Endothelial cell of umbilical vein (primary cell): ENCODE measurements at regions not wholly inside any gene's neighbourhood (a gene's known extent, or its start where the extent isn't known, plus 50 kb on each side); places are given as distances from the start of the nearest gene placed in this dataset.

Source experiments
- BruUV-seq: library from RNA; stranded (reverse); fragments of 400-500 nt; replicated peaks from 2 replicates; lab custom pipeline; 2021; lab: Mats Ljungman, UMichigan
- CTCF ChIA-PET: fragments of 300-600, 350-600 bp; sonication (Branson Sonifier 250); formaldehyde crosslinking; loops from one replicate; lab custom pipeline; 2021; ENCODE audit warnings: antibody characterized with exemption, inconsistent platforms; lab: Charles Lee
- POLR2A ChIA-PET: fragments of 300-600, 350-600 bp; sonication (Branson Sonifier 250); formaldehyde crosslinking; loops from one replicate; lab custom pipeline; 2021; ENCODE audit warnings: antibody characterized with exemption, inconsistent platforms; lab: Charles Lee
- DNase-seq: peaks from one replicate; pipeline ENCODE4 v3.0.0-alpha.2; 2011; ENCODE audit warnings: low read depth, low spot score
- FAIRE-seq: peaks from 2 replicates; lab custom pipeline; 2011; peaks lifted over from hg19 to GRCh38; lab: Jason Lieb, UNC
- H2AFZ ChIP-seq: 2 replicates; pipeline ENCODE4 v1.6.0; 2012; ENCODE audit warnings: low read depth, low read length, control low read depth, inconsistent platforms
- H3K27ac ChIP-seq: 2 replicates; pipeline ENCODE4 v1.5.1; 2011; ENCODE audit warnings: low read depth, mild to moderate bottlenecking, control low read depth, low read length, moderate library complexity; ENCODE audit not compliant: insufficient read depth
- H3K27me3 ChIP-seq, 2 experiments: 2 replicates each; pipeline versions ENCODE4 v1.6.0 to v1.6.1; 2011; ENCODE audit warnings: low read length in 2 of 2, mixed read lengths in 1 of 2; ENCODE audit not compliant: control insufficient read depth in 2 of 2, insufficient read depth in 2 of 2
- H3K36me3 ChIP-seq, 2 experiments: 2 replicates in 1 of 2; 3 replicates in 1 of 2; pipeline ENCODE4 v1.5.1; 2011; ENCODE audit warnings: low read length in 2 of 2, mild to moderate bottlenecking in 1 of 2, moderate library complexity in 1 of 2; ENCODE audit not compliant: control insufficient read depth in 2 of 2, insufficient read depth in 2 of 2; ENCODE audit errors: extremely low read depth in 1 of 2
- H3K4me1 ChIP-seq: 3 replicates; pipeline ENCODE4 v1.5.1; 2011; ENCODE audit warnings: mild to moderate bottlenecking, low read length; ENCODE audit not compliant: control insufficient read depth, insufficient read depth; ENCODE audit errors: extremely low read depth
- H3K4me2 ChIP-seq: 2 replicates; pipeline ENCODE4 v1.6.1; 2011; ENCODE audit warnings: low read length, control low read depth, mixed read lengths; ENCODE audit not compliant: insufficient read depth
- H3K4me3 ChIP-seq, 3 experiments: fragments of 200-600 bp in 1 of 3; sonication (generic), shearing (Covaris generic) in 1 of 3; replicated peaks in 1 of 3; 2 replicates each; pipeline ENCODE4 v1.5.1; 2011 to 2016; ENCODE audit warnings: control low read depth in 3 of 3, low read length in 3 of 3, mild to moderate bottlenecking in 2 of 3, inconsistent platforms in 1 of 3, low read depth in 1 of 3, moderate library complexity in 1 of 3; ENCODE audit not compliant: insufficient read depth in 1 of 3
- H3K79me2 ChIP-seq: 2 replicates; pipeline ENCODE4 v1.6.0; 2012; ENCODE audit warnings: low read length, inconsistent platforms; ENCODE audit not compliant: control insufficient read depth, insufficient read depth
- H3K9ac ChIP-seq: replicated peaks from 2 replicates; pipeline ENCODE3; 2011; ENCODE audit warnings: low read length, control low read depth; ENCODE audit not compliant: insufficient read depth; ENCODE audit errors: extremely low read depth
- H3K9me1 ChIP-seq: replicated peaks from 3 replicates; pipeline ENCODE4 v1.6.0; 2011; ENCODE audit warnings: mild to moderate bottlenecking, low read length; ENCODE audit not compliant: control insufficient read depth, insufficient read depth; ENCODE audit errors: extremely low read depth
- H3K9me3 ChIP-seq: replicated peaks from 2 replicates; pipeline ENCODE4 v1.5.1; 2012; ENCODE audit warnings: low read length, inconsistent platforms; ENCODE audit not compliant: control insufficient read depth, insufficient read depth
- H4K20me1 ChIP-seq: replicated peaks from 2 replicates; pipeline ENCODE3; 2011; ENCODE audit warnings: mild to moderate bottlenecking, low read length; ENCODE audit not compliant: control insufficient read depth, insufficient read depth; ENCODE audit errors: extremely low read depth
- CTCF ChIP-seq, 2 donors: IDR thresholded peaks; 1 replicate in 1 of 2; 2 replicates in 1 of 2; pipeline ENCODE4 v1.5.1; 2011; ENCODE audit warnings: low read length in 2 of 2, mild to moderate bottlenecking in 2 of 2, moderate library complexity in 2 of 2, control low read depth in 1 of 2, inconsistent platforms in 1 of 2, low read depth in 1 of 2; ENCODE audit not compliant: insufficient read depth in 1 of 2; ENCODE audit errors: extremely low read depth in 1 of 2
- EZH2 ChIP-seq: IDR thresholded peaks from 2 replicates; pipeline ENCODE4 v1.6.1; 2012; ENCODE audit warnings: borderline replicate concordance, low read depth, mild to moderate bottlenecking, moderate library complexity, low read length, inconsistent platforms; ENCODE audit not compliant: severe bottlenecking
- FOS ChIP-seq: IDR thresholded peaks from 2 replicates; pipeline ENCODE4 v1.6.1; 2011; ENCODE audit warnings: mild to moderate bottlenecking, low read length, moderate library complexity, borderline replicate concordance; ENCODE audit not compliant: insufficient read depth
- GATA2 ChIP-seq: IDR thresholded peaks from 2 replicates; pipeline ENCODE4 v1.7.0; 2011; ENCODE audit warnings: low read depth, mild to moderate bottlenecking, moderate library complexity, mixed read lengths, low read length; ENCODE audit not compliant: insufficient read length, insufficient read depth
- JUN ChIP-seq: IDR thresholded peaks from 2 replicates; pipeline ENCODE4 v1.6.1; 2011; ENCODE audit warnings: borderline replicate concordance, low read depth; ENCODE audit not compliant: insufficient read length, insufficient read depth
- MAX ChIP-seq: IDR thresholded peaks from 2 replicates; pipeline ENCODE4 v1.6.1; 2011; ENCODE audit not compliant: insufficient read depth, insufficient read length
- MYC ChIP-seq: IDR thresholded peaks from one replicate; pipeline ENCODE4 v1.6.1; 2011; ENCODE audit warnings: mild to moderate bottlenecking, low read depth, low read length
- POLR2A ChIP-seq: IDR thresholded peaks from 2 replicates; pipeline ENCODE4 v1.6.1; 2012; ENCODE audit warnings: low read depth, mild to moderate bottlenecking, control low read depth, low read length
- POLR2AphosphoS5 ChIP-seq: IDR thresholded peaks from 2 replicates; pipeline ENCODE4 v1.6.1; 2012; ENCODE audit warnings: low read depth, mild to moderate bottlenecking, control low read depth, low read length, moderate library complexity; ENCODE audit not compliant: insufficient read depth
- dilution Hi-C: fragments of 300-500 bp; cut with MboI; formaldehyde crosslinking; loops from one replicate; pipeline ENCODE4 v1.15.0; 2019; ENCODE audit warnings: low sequenced_read_pairs; ENCODE audit not compliant: extremely low pct_ligation_motif_present
- intact Hi-C: fragments of 100-400 bp; cut with micrococcal nuclease; formaldehyde crosslinking; loops from one replicate; pipeline ENCODE4 v1.10.0; 2022

- ChIA-PET POLR2A (no interaction called here), CTCF (interaction anchor here (1.6 kb wide), 1 partner anchor 39 kb away, joined by 3 read pairs; no protein-coding TSS in a partner anchor)
- Histone ChIP-seq H3K4me1 (no peaks in the 10 kb centered on the region), H3K9me1 (no peaks in the 10 kb centered on the region), H3K4me3 (no peak overlapping the region), H3K9me3 (no peaks in the 10 kb centered on the region), H4K20me1 (no peaks in the 10 kb centered on the region), H2AFZ (no peak overlapping the region), H3K27ac (no peak overlapping the region), H3K79me2 (no peaks in the 10 kb centered on the region), H3K4me2 (no peak overlapping the region), H3K9ac (no peak overlapping the region), H3K27me3 (peaks cover 0 to 2% of the 10 kb centered on the region in 2 experiments), H3K36me3 (no peaks in the 10 kb centered on the region)
- TF ChIP-seq GATA2 (no peak), JUN (no peak), FOS (no peak), POLR2AphosphoS5 (no peak), CTCF (IDR thresholded peaks at IDR 0.05; ENCODE audit: extremely low read depth in 1 of 2, insufficient read depth in 1 of 2, low read depth in 1 of 2, low read length in 2 of 2) (no peak)
- no TSS peak for BruUV-seq
- intact Hi-C loops, result no loop called here
- no peak for FAIRE-seq
- dilution Hi-C loops, result no loop called here
- no peak for DNase-seq
Observed at GRCh38 chr15:70238917-70239316, 141.2 kb upstream of the TLE3 start.

- ChIA-PET CTCF (no interaction called here), POLR2A (no interaction called here)
- no peak overlapping the region for H3K9ac ChIP-seq
- no peak for TF ChIP-seq MYC
- no peak for TF ChIP-seq GATA2
- no peak for TF ChIP-seq FOS
- TF ChIP-seq JUN, result no peak
- no peak for TF ChIP-seq EZH2
- TF ChIP-seq CTCF (IDR thresholded peaks at IDR 0.05; ENCODE audit: extremely low read depth in 1 of 2, insufficient read depth in 1 of 2, low read depth in 1 of 2, low read length in 2 of 2), result no peak
- TF ChIP-seq POLR2A, result no peak
- no peak for TF ChIP-seq MAX
- no peak for TF ChIP-seq POLR2AphosphoS5
- FAIRE-seq (no peak), DNase-seq (no peak)
- no peak overlapping the region for H3K4me3 ChIP-seq
- intact Hi-C loops, result no loop called here
- H3K79me2 ChIP-seq, result no peaks in the 10 kb centered on the region
- dilution Hi-C loops, result no loop called here
- H3K9me1 ChIP-seq, result no peaks in the 10 kb centered on the region
- no peak overlapping the region for H3K4me2 ChIP-seq
- H3K36me3 ChIP-seq, result no peaks in the 10 kb centered on the region
- no peak overlapping the region for H3K27ac ChIP-seq
- BruUV-seq, result no TSS peak
- H3K27me3 ChIP-seq, result peaks cover 0 to 2% of the 10 kb centered on the region in 2 experiments
- H3K4me1 ChIP-seq, result no peaks in the 10 kb centered on the region
- H3K9me3 ChIP-seq, result no peaks in the 10 kb centered on the region
- H4K20me1 ChIP-seq, result no peaks in the 10 kb centered on the region
- no peak overlapping the region for H2AFZ ChIP-seq
Observed at GRCh38 chr15:70237626-70238025, 139.9 kb upstream of the TLE3 start.
